Natural killer cell (primary cell): ENCODE measurements at regions not wholly inside any gene's neighbourhood (a gene's known extent, or its start where the extent isn't known, plus 50 kb on each side); places are given as distances from the start of the nearest gene placed in this dataset.

Experiments used
- ATAC-seq, 3 donors: fragments of 150-1000 bp in 2 of 3; fragments of 200-7000 bp in 1 of 3; cut with Tn5 transposase; 1 replicate in 1 of 3; 2 replicates in 2 of 3; pipeline ENCODE4 v1.10.0; 2021; ENCODE audit warnings: mild to moderate bottlenecking in 2 of 3, moderate library complexity in 2 of 3
- DNase-seq, 2 donors: peaks; one replicate each; pipeline versions ENCODE4 v3.0.0 to v3.0.0-alpha.2; 2013 to 2021; ENCODE audit warnings: mixed read lengths in 1 of 2
- H3K27ac ChIP-seq: one replicate; pipeline ENCODE4 v1.5.1; 2013; ENCODE audit warnings: mild to moderate bottlenecking, low read length
- H3K27me3 ChIP-seq: one replicate; pipeline ENCODE4 v1.6.1; 2013; ENCODE audit warnings: low read length; ENCODE audit not compliant: control insufficient read depth, insufficient read depth
- H3K36me3 ChIP-seq: one replicate; pipeline ENCODE4 v1.6.1; 2013; ENCODE audit warnings: low read length; ENCODE audit not compliant: control insufficient read depth, insufficient read depth
- H3K4me1 ChIP-seq: one replicate; pipeline ENCODE4 v1.6.1; 2013; ENCODE audit warnings: low read length; ENCODE audit not compliant: control insufficient read depth, insufficient read depth
- H3K4me3 ChIP-seq: one replicate; pipeline ENCODE4 v1.5.1; 2013; ENCODE audit warnings: low read length
- H3K9me3 ChIP-seq: one replicate; pipeline ENCODE4 v1.6.1; 2013; ENCODE audit warnings: low read length; ENCODE audit not compliant: control insufficient read depth, insufficient read depth
- H3K27ac Mint-ChIP-seq, 2 donors: one replicate each; pipeline ENCODE4 v1.8.0; 2022; ENCODE audit warnings: mild to moderate bottlenecking in 2 of 2, mixed read lengths in 2 of 2, moderate library complexity in 1 of 2
- H3K27me3 Mint-ChIP-seq, 2 donors: one replicate each; pipeline ENCODE4 v1.8.0; 2022; ENCODE audit warnings: low read depth in 2 of 2, mixed read lengths in 2 of 2
- H3K36me3 Mint-ChIP-seq: one replicate; pipeline ENCODE4 v1.8.0; 2022; ENCODE audit warnings: mixed read lengths
- H3K4me1 Mint-ChIP-seq, 2 donors: one replicate each; pipeline ENCODE4 v1.8.0; 2022; ENCODE audit warnings: mixed read lengths in 2 of 2
- H3K4me3 Mint-ChIP-seq: one replicate; pipeline ENCODE4 v1.8.0; 2022; ENCODE audit warnings: mild to moderate bottlenecking, moderate library complexity, mixed read lengths
- H3K9me3 Mint-ChIP-seq, 2 donors: one replicate each; pipeline ENCODE4 v1.8.0; 2022; ENCODE audit warnings: mixed read lengths in 2 of 2
- WGBS: methylation state at CpG from one replicate; pipeline ENCODE4 v1.1.7; 2013; ENCODE audit warnings: missing lambda C conversion rate; ENCODE audit not compliant: insufficient coverage; 5-methylcytosine and 5-hydroxymethylcytosine counted together
- intact Hi-C: fragments of 100-400 bp; cut with micrococcal nuclease; formaldehyde crosslinking; loops from one replicate; pipeline ENCODE4 v1.14.2; 2022
- TF ChIP-seq, protein P1 (sequence below): fragments of 200-600 bp; IDR thresholded peaks from one replicate; pipeline ENCODE4 v1.8.0; 2022; ENCODE audit warnings: antibody characterized with exemption

DNA sequence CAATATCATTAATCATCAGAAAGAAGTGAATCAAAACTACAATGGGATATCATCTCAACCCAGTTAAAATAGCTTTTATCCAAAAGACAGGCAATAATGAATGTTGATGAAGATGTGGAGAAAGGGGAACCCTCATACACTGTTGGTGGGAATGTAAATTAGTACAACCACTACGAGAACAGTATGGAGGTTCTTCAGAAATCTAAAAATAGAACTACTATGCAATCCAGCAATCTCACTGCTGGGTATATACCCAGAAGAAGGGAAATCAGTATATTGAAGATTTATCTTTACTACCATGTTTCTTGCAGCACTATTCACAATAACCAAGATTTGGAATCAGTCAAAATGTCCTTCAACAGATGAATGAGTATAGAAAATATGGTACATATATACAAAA is 189.8 kb downstream of the HHIPL2 start:
- Mint-ChIP-seq H3K27me3 (peaks cover 0 to 17% of the 10 kb centered on the region in 2 donors), H3K4me1 (no peaks in the 10 kb centered on the region), H3K36me3 (no peaks in the 10 kb centered on the region), H3K9me3 (peaks cover 0 to 2% of the 10 kb centered on the region in 2 donors), H3K4me3 (no peak overlapping the region), H3K27ac (no peak overlapping the region)
- H3K36me3 ChIP-seq = no peaks in the 10 kb centered on the region
- no peaks in the 10 kb centered on the region for H3K4me1 ChIP-seq
- ATAC-seq = no peak
- no peaks in the 10 kb centered on the region for H3K27me3 ChIP-seq
- TF ChIP-seq, protein P1, sequence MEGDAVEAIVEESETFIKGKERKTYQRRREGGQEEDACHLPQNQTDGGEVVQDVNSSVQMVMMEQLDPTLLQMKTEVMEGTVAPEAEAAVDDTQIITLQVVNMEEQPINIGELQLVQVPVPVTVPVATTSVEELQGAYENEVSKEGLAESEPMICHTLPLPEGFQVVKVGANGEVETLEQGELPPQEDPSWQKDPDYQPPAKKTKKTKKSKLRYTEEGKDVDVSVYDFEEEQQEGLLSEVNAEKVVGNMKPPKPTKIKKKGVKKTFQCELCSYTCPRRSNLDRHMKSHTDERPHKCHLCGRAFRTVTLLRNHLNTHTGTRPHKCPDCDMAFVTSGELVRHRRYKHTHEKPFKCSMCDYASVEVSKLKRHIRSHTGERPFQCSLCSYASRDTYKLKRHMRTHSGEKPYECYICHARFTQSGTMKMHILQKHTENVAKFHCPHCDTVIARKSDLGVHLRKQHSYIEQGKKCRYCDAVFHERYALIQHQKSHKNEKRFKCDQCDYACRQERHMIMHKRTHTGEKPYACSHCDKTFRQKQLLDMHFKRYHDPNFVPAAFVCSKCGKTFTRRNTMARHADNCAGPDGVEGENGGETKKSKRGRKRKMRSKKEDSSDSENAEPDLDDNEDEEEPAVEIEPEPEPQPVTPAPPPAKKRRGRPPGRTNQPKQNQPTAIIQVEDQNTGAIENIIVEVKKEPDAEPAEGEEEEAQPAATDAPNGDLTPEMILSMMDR = no peak
- intact Hi-C loops = no loop called here
- H3K9me3 ChIP-seq = no peaks in the 10 kb centered on the region
- WGBS = no CpG with 5 or more reads among the region's 1 CpG
- no peak for DNase-seq
- H3K27ac ChIP-seq = no peak overlapping the region
- H3K4me3 ChIP-seq = no peak overlapping the region

DNA sequence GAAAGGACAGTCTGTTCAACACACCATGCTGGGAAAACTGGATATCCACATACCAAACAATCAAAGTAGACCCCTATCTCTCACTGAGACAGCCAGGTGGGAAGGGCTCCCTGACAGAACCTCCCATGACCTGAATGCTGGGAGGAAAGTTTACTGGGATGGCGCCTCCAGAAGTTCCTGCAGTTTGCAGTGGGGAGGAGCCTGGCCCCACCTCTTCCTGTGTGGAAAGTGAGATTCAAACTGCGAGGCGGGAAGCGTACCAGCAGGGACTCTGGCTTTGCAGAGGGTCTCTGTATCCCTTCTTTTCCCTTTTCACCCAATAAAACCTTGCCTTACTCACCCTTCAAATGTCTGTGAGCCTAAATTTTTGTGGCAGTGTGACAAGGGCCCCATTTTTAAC is 190.7 kb downstream of the HHIPL2 start:
- H3K27me3 Mint-ChIP-seq = peaks cover 0 to 17% of the 10 kb centered on the region in 2 donors
- H3K4me1 Mint-ChIP-seq = no peaks in the 10 kb centered on the region

DNA sequence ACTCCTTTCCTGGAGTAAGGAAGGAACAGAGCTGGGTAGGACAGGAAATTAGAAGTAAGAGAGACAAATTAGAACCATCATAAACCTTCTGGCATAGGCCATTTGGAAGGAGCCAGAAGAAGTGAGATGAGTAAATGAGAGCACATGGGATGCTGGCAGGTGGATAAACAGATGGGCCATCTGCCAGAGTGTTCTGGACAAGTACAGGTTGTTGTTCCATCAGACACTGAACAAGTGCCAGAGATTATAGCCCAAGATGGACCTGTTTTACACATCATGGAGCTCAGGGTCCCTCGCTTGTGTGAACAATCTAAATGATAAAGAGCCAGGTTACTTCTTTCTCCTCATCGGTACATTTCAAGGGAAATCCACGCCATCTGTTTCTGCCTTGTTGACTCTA is 200.3 kb downstream of the HHIPL2 start:
- no peak overlapping the region for H3K4me3 ChIP-seq
- Mint-ChIP-seq H3K4me1 (no peaks in the 10 kb centered on the region), H3K36me3 (no peaks in the 10 kb centered on the region), H3K4me3 (no peak overlapping the region), H3K27ac (no peak overlapping the region), H3K27me3 (peaks cover 18 to 23% of the 10 kb centered on the region in 2 donors), H3K9me3 (peaks cover 0 to 4% of the 10 kb centered on the region in 2 donors)
- intact Hi-C loops = no loop called here
- 88% methylated on average over 3 of the region's 3 CpGs for WGBS
- H3K9me3 ChIP-seq = no peaks in the 10 kb centered on the region
- no peak overlapping the region for H3K27ac ChIP-seq
- TF ChIP-seq, protein P1 = no peak
- ATAC-seq (no peak), DNase-seq (no peak)
- H3K27me3 ChIP-seq = no peaks in the 10 kb centered on the region
- H3K36me3 ChIP-seq = no peaks in the 10 kb centered on the region
- H3K4me1 ChIP-seq = no peaks in the 10 kb centered on the region

More for the DNA sequence above, 190.7 kb downstream of the HHIPL2 start:
- no peaks in the 10 kb centered on the region for H3K4me1 ChIP-seq
- no peaks in the 10 kb centered on the region for H3K36me3 ChIP-seq
- H3K27ac ChIP-seq = no peak overlapping the region
- 89% methylated on average over 4 of the region's 4 CpGs for WGBS
- Mint-ChIP-seq H3K4me3 (no peak overlapping the region), H3K36me3 (no peaks in the 10 kb centered on the region), H3K27ac (no peak overlapping the region), H3K9me3 (peaks cover 0 to 2% of the 10 kb centered on the region in 2 donors)
- no peaks in the 10 kb centered on the region for H3K9me3 ChIP-seq
- ATAC-seq = no peak
- no peak overlapping the region for H3K4me3 ChIP-seq
- intact Hi-C loops = no loop called here
- H3K27me3 ChIP-seq = no peaks in the 10 kb centered on the region
- TF ChIP-seq, protein P1 = no peak
- no peak for DNase-seq

DNA sequence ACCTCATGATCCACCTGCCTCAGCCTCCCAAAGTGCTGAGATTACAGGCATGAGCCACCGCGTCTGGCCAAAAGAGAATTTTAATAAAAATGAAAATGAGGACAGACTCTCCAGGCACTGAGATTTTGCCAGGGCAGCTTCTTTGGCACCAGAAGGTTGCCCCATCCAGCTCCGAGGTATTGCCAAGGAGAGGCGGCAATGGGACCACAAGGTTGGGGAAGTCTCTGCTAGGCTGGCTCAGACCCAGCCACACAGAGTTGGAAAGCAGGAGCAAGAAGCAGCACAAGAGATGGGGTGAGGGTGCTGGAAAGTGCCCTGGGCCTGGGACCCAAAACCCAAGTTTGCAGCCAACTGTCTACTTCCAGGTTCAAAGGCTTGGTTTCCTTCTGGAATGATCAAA is 200.9 kb downstream of the HHIPL2 start:
- intact Hi-C loops = no loop called here
- Histone ChIP-seq H3K27me3 (no peaks in the 10 kb centered on the region), H3K27ac (no peak overlapping the region), H3K9me3 (no peaks in the 10 kb centered on the region), H3K36me3 (no peaks in the 10 kb centered on the region), H3K4me3 (no peak overlapping the region), H3K4me1 (no peaks in the 10 kb centered on the region)
- Mint-ChIP-seq H3K36me3 (no peaks in the 10 kb centered on the region), H3K9me3 (peaks cover 0 to 4% of the 10 kb centered on the region in 2 donors), H3K4me1 (no peaks in the 10 kb centered on the region), H3K27me3 (peaks cover 18 to 23% of the 10 kb centered on the region in 2 donors), H3K27ac (no peak overlapping the region), H3K4me3 (no peak overlapping the region)
- WGBS = 94% methylated on average over 4 of the region's 4 CpGs
- TF ChIP-seq, protein P1 = no peak
- ATAC-seq (no peak), DNase-seq (no peak)
